ENCODE measurements at regions not wholly inside any gene's neighbourhood (a gene's known extent, or its start where the extent isn't known, plus 50 kb on each side); places are given as distances from the start of the nearest gene placed in this dataset.

- TF ChIP-seq ZNF462 (CRISPR knock-in tag; IDR thresholded peaks at IDR 0.05) = no peak
- TF ChIP-seq ETS1 (IDR thresholded peaks at IDR 0.05) = no peak
- TF ChIP-seq CREB1 (CRISPR knock-in tag; IDR thresholded peaks at IDR 0.05; ENCODE audit: low read depth) = no peak
Measured at GRCh38 chr2:15834381-15835031, 105.8 kb upstream of the MYCN start (continued).

- H3K27me3 Mint-ChIP-seq (ENCODE audit: insufficient read depth, low read depth, poor library complexity) = peaks cover 10% of the 10 kb centered on the region
- H2AFZ ChIP-seq = no peak overlapping the region
- no peak overlapping the region for H3K4me2 ChIP-seq
- no peaks in the 10 kb centered on the region for H3K36me3 Mint-ChIP-seq (ENCODE audit: low read depth)
- no peaks in the 10 kb centered on the region for H4K20me1 ChIP-seq (replicated peaks; ENCODE audit: insufficient read depth)
- H3K4me3 ChIP-seq = no peak overlapping the region
- peaks cover 2% of the 10 kb centered on the region; the same call in 1 of the 3 replicates for H3K9me3 Mint-ChIP-seq
- H3K36me3 ChIP-seq (ENCODE audit: insufficient read depth) = no peaks in the 10 kb centered on the region
- H3F3A ChIP-seq (replicated peaks; ENCODE audit: low read depth) = no peaks in the 10 kb centered on the region
- ATAC-seq (no peak), DNase-seq (ENCODE audit: low spot score) (no peak)
- H3K79me2 ChIP-seq (replicated peaks; ENCODE audit: insufficient read depth) = no peaks in the 10 kb centered on the region
- H3K4me1 ChIP-seq (ENCODE audit: insufficient read depth) = no peaks in the 10 kb centered on the region
- H3K9me2 ChIP-seq (ENCODE audit: insufficient read depth) = no peaks in the 10 kb centered on the region
- H3K4me1 Mint-ChIP-seq = no peaks in the 10 kb centered on the region; the same call in 2 of the 3 replicates
- no peaks in the 10 kb centered on the region for H3K27me3 ChIP-seq (ENCODE audit: insufficient read depth)
- H3K27ac ChIP-seq (ENCODE audit: low read depth) = no peak overlapping the region
- no peak overlapping the region for H3K27ac Mint-ChIP-seq
- no peak overlapping the region for H3K4me3 Mint-ChIP-seq
- no peak for TF ChIP-seq STAT1 (IDR thresholded peaks at IDR 0.05; ENCODE audit: unreplicated experiment)
- no peak for TF ChIP-seq ZNF462 (CRISPR knock-in tag; IDR thresholded peaks at IDR 0.05)
- no peak for TF ChIP-seq POLR2AphosphoS5 (IDR thresholded peaks at IDR 0.05; ENCODE audit: low read depth)
- no peak for TF ChIP-seq NANOG (IDR thresholded peaks at IDR 0.05; ENCODE audit: borderline replicate concordance)
Measured at GRCh38 chr2:15835991-15836688, 104.2 kb upstream of the MYCN start.

All from GM23338 (cell line).